Nephron (organoid): ENCODE measurements at regions not wholly inside any gene's neighbourhood (a gene's known extent, or its start where the extent isn't known, plus 50 kb on each side); places are given as distances from the start of the nearest gene placed in this dataset.

ENCODE experiments used
- H3K27ac Mint-ChIP-seq, 3 experiments: 2 replicates each; pipeline ENCODE4 v1.8.0; 2020; ENCODE audit warnings: mixed read lengths in 3 of 3, mild to moderate bottlenecking in 2 of 3, moderate library complexity in 1 of 3
- H3K27me3 Mint-ChIP-seq: 2 replicates; pipeline ENCODE4 v1.8.0; 2021; ENCODE audit warnings: low read depth, mild to moderate bottlenecking, moderate library complexity, mixed read lengths
- H3K36me3 Mint-ChIP-seq: 2 replicates; pipeline ENCODE4 v1.8.0; 2020; ENCODE audit warnings: low read depth, mixed read lengths
- H3K4me1 Mint-ChIP-seq: 2 replicates; pipeline ENCODE4 v1.8.0; 2020; ENCODE audit warnings: mixed read lengths
- H3K4me3 Mint-ChIP-seq, 3 experiments: 2 replicates each; pipeline ENCODE4 v1.8.0; 2020; ENCODE audit warnings: mild to moderate bottlenecking in 3 of 3, mixed read lengths in 3 of 3, moderate library complexity in 2 of 3
- H3K9me3 Mint-ChIP-seq: 2 replicates; pipeline ENCODE4 v1.8.0; 2020; ENCODE audit warnings: mixed read lengths
- CTCF ChIP-seq, 3 experiments: fragments of 200-600 bp; sonication (generic); IDR thresholded peaks; one replicate each; pipeline ENCODE4 v1.5.0; 2021; ENCODE audit warnings: antibody characterized with exemption in 3 of 3; ENCODE audit not compliant: unreplicated experiment in 3 of 3

- no peak for TF ChIP-seq CTCF (IDR thresholded peaks at IDR 0.05; ENCODE audit: unreplicated experiment in 3 of 3)
Observed at GRCh38 chr20:22508426-22508825, 75.9 kb downstream of the FOXA2 start.

DNA sequence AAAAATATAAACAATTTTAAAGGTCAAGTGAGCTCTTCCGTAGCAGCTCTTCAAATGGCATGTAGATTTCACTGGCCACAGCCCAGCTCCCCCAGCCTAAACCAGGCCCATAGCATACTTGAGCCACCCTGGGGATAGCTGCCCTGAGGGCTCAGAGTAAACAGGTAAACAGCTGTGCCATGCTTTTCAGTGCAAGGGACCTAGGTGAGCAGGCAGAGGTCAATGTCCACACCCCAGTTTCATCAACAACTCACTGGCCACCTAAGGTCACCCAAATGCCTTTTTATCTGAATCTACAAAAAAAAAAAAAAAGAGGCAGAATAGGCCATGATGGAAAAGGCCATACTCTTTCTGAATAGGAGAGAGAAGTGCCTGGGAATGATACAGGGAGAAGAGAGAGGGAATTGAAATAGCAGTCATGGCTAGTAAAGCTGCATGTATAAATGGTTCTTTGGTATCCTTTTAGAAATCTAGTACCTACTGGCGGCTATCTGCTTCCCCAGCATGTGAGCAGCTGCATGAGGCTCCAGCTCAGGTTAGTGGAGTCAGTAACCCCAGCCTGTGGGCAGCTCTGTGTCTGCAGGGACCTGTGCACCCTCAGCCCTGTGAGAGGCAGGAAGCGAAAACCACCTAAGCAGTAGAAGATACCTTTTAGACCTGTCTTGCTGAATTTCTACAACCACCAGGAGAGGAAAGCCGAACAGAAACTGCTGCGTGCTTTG, 77.0 kb downstream of the FOXA2 start:
- Mint-ChIP-seq H3K9me3 (no peaks in the 10 kb centered on the region), H3K4me3 (no peak overlapping the region), H3K36me3 (no peaks in the 10 kb centered on the region), H3K27ac (no peak overlapping the region), H3K4me1 (peaks cover 4% of the 10 kb centered on the region), H3K27me3 (peaks cover 23% of the 10 kb centered on the region)
- no peak for TF ChIP-seq CTCF (IDR thresholded peaks at IDR 0.05; ENCODE audit: unreplicated experiment in 3 of 3)

More at GRCh38 chr20:22508426-22508825, 75.9 kb downstream of the FOXA2 start:
- Mint-ChIP-seq H3K9me3 (no peaks in the 10 kb centered on the region), H3K4me3 (no peak overlapping the region), H3K36me3 (no peaks in the 10 kb centered on the region), H3K27ac (no peak overlapping the region), H3K27me3 (peaks cover 13% of the 10 kb centered on the region), H3K4me1 (peaks cover 5% of the 10 kb centered on the region)

- H3K27ac Mint-ChIP-seq: no peak overlapping the region
- H3K4me1 Mint-ChIP-seq: no peaks in the 10 kb centered on the region
Observed at GRCh38 chr20:22506827-22507226, 77.5 kb downstream of the FOXA2 start.

DNA sequence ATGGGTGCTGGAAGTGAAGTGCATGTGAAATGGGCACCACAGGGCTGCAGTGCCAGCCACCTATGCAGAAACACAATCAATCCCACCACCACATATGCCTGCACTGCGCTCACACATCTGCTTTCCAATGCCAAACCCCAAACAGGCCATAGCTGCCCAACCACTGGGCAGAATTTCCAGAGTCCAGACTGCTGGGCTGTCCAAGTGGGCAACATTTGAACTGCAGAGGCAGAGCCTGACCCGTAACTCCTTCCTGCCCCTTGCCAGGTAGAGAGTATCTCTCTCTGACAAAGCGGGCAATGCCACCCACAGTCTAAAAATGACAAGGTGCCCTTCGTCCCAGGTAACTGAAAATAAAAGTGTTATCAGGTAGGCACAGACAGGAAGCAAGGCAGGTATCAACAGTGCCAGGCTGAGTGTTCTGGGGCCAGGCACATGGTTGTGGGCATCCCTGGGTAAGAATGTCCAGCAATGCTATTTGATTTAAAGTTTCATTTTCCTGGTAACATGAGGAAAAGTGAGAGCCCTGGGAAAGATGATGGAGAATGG, 79.5 kb downstream of the FOXA2 start:
- no peak for TF ChIP-seq CTCF (IDR thresholded peaks at IDR 0.05; ENCODE audit: unreplicated experiment in 3 of 3)
- Mint-ChIP-seq H3K27ac (no peak overlapping the region), H3K4me1 (no peaks in the 10 kb centered on the region), H3K36me3 (no peaks in the 10 kb centered on the region), H3K4me3 (no peak overlapping the region), H3K9me3 (no peaks in the 10 kb centered on the region), H3K27me3 (peaks cover 28% of the 10 kb centered on the region)

More at GRCh38 chr20:22506827-22507226, 77.5 kb downstream of the FOXA2 start:
- no peaks in the 10 kb centered on the region for H3K36me3 Mint-ChIP-seq
- TF ChIP-seq CTCF (IDR thresholded peaks at IDR 0.05; ENCODE audit: unreplicated experiment in 3 of 3): no peak
- no peaks in the 10 kb centered on the region for H3K9me3 Mint-ChIP-seq
- peaks cover 23% of the 10 kb centered on the region for H3K27me3 Mint-ChIP-seq
- no peak overlapping the region for H3K4me3 Mint-ChIP-seq

GRCh38 chr20:22503577-22503976, 80.8 kb downstream of the FOXA2 start:
- TF ChIP-seq CTCF (IDR thresholded peaks at IDR 0.05; ENCODE audit: unreplicated experiment in 3 of 3): no peak
- peaks cover 30% of the 10 kb centered on the region for H3K27me3 Mint-ChIP-seq

GRCh38 chr20:22502731-22503191, 81.6 kb downstream of the FOXA2 start:
- H3K36me3 Mint-ChIP-seq: no peaks in the 10 kb centered on the region
- no peak overlapping the region for H3K4me3 Mint-ChIP-seq
- no peaks in the 10 kb centered on the region for H3K4me1 Mint-ChIP-seq
- no peak for TF ChIP-seq CTCF (IDR thresholded peaks at IDR 0.05; ENCODE audit: unreplicated experiment in 3 of 3)
- no peaks in the 10 kb centered on the region for H3K9me3 Mint-ChIP-seq
- H3K27ac Mint-ChIP-seq: no peak overlapping the region
- peaks cover 27% of the 10 kb centered on the region for H3K27me3 Mint-ChIP-seq

More at GRCh38 chr20:22503577-22503976, 80.8 kb downstream of the FOXA2 start:
- Mint-ChIP-seq H3K27ac (no peak overlapping the region), H3K4me3 (no peak overlapping the region), H3K9me3 (no peaks in the 10 kb centered on the region), H3K36me3 (no peaks in the 10 kb centered on the region), H3K4me1 (no peaks in the 10 kb centered on the region)
